Activated CD8-positive, alpha-beta T cell treated with anti-CD3 and anti-CD28 coated beads for 36 hours (primary cell): ENCODE measurements at regions not wholly inside any gene's neighbourhood (a gene's known extent, or its start where the extent isn't known, plus 50 kb on each side); places are given as distances from the start of the nearest gene placed in this dataset.

Source experiments
- ATAC-seq: fragments of 200-7000 bp; cut with Tn5 transposase; one replicate; pipeline ENCODE4 v1.10.0; 2021; ENCODE audit warnings: mild to moderate bottlenecking, moderate library complexity
- CTCF ChIA-PET: fragments of 350-600 bp; sonication (Branson Sonifier 250); formaldehyde crosslinking; loops from one replicate; lab custom pipeline; 2021; ENCODE audit warnings: antibody characterized with exemption; lab: Charles Lee
- POLR2A ChIA-PET: fragments of 350-600 bp; sonication (Branson Sonifier 250); formaldehyde crosslinking; loops from one replicate; lab custom pipeline; 2021; ENCODE audit warnings: antibody characterized with exemption; lab: Charles Lee
- DNase-seq: peaks from one replicate; pipeline ENCODE4 v3.0.0-alpha.2; 2020
- H3K27ac Mint-ChIP-seq: one replicate; pipeline ENCODE4 v1.8.0; 2021; ENCODE audit warnings: mild to moderate bottlenecking, mixed read lengths
- H3K27me3 Mint-ChIP-seq: one replicate; pipeline ENCODE4 v1.8.0; 2021; ENCODE audit warnings: mixed read lengths
- H3K36me3 Mint-ChIP-seq: one replicate; pipeline ENCODE4 v1.8.0; 2021; ENCODE audit warnings: low read depth, mixed read lengths
- H3K4me1 Mint-ChIP-seq: one replicate; pipeline ENCODE4 v1.8.0; 2021; ENCODE audit warnings: low read depth, mixed read lengths
- H3K4me3 Mint-ChIP-seq: one replicate; pipeline ENCODE4 v1.8.0; 2021; ENCODE audit warnings: mild to moderate bottlenecking, moderate library complexity, mixed read lengths
- H3K9me3 Mint-ChIP-seq: one replicate; pipeline ENCODE4 v1.8.0; 2021; ENCODE audit warnings: mixed read lengths
- intact Hi-C: fragments of 100-400 bp; cut with micrococcal nuclease; formaldehyde crosslinking; loops from one replicate; pipeline ENCODE4 v1.10.0; 2022
- TF ChIP-seq, protein P1 (sequence below): fragments of 200-600 bp; IDR thresholded peaks from one replicate; pipeline ENCODE4 v1.8.0; 2022; ENCODE audit warnings: antibody characterized with exemption, mild to moderate bottlenecking

DNA sequence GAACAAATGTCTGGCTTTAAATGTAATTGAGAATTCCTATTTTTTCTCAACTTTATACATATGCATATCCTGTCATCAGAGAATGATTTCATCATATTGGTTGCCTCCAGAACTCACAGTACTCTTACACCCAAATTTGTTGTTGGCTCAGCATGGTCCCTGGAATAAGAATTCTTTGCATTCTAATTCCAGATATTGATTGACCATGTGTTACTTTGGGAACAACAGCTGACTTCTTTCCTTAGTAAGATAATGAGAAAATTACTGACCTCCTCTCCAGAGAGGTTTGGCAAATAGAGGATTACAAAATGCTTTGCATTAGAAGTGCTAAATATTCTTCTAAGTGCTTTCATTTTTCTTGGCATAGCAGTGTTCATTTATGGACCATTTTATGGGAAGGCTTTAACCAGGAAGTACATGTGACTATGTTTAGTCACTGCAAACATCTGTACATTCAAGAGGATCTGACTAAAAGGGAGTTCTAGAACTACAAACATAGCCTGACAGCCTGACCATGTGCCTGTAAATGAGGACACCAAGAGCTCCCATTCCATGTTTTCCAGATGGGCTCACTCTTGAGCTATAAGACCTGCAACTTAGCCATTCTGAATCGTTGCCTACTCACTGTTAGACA is 391.6 kb upstream of the DPPA4 start:
- POLR2A ChIA-PET = no interaction called here
- no peaks in the 10 kb centered on the region for H3K9me3 Mint-ChIP-seq
- H3K27ac Mint-ChIP-seq = no peak overlapping the region
- no peaks in the 10 kb centered on the region for H3K27me3 Mint-ChIP-seq
- H3K36me3 Mint-ChIP-seq = no peaks in the 10 kb centered on the region
- DNase-seq (no peak), ATAC-seq (no peak)
- intact Hi-C loops = no loop called here
- TF ChIP-seq, protein P1, sequence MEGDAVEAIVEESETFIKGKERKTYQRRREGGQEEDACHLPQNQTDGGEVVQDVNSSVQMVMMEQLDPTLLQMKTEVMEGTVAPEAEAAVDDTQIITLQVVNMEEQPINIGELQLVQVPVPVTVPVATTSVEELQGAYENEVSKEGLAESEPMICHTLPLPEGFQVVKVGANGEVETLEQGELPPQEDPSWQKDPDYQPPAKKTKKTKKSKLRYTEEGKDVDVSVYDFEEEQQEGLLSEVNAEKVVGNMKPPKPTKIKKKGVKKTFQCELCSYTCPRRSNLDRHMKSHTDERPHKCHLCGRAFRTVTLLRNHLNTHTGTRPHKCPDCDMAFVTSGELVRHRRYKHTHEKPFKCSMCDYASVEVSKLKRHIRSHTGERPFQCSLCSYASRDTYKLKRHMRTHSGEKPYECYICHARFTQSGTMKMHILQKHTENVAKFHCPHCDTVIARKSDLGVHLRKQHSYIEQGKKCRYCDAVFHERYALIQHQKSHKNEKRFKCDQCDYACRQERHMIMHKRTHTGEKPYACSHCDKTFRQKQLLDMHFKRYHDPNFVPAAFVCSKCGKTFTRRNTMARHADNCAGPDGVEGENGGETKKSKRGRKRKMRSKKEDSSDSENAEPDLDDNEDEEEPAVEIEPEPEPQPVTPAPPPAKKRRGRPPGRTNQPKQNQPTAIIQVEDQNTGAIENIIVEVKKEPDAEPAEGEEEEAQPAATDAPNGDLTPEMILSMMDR = no peak
- H3K4me3 Mint-ChIP-seq = no peak overlapping the region
- peaks cover 3% of the 10 kb centered on the region for H3K4me1 Mint-ChIP-seq
- CTCF ChIA-PET = interaction anchor here (1.0 kb wide), 1 partner anchor 197 kb away, joined by 3 read pairs; no protein-coding TSS in a partner anchor

DNA sequence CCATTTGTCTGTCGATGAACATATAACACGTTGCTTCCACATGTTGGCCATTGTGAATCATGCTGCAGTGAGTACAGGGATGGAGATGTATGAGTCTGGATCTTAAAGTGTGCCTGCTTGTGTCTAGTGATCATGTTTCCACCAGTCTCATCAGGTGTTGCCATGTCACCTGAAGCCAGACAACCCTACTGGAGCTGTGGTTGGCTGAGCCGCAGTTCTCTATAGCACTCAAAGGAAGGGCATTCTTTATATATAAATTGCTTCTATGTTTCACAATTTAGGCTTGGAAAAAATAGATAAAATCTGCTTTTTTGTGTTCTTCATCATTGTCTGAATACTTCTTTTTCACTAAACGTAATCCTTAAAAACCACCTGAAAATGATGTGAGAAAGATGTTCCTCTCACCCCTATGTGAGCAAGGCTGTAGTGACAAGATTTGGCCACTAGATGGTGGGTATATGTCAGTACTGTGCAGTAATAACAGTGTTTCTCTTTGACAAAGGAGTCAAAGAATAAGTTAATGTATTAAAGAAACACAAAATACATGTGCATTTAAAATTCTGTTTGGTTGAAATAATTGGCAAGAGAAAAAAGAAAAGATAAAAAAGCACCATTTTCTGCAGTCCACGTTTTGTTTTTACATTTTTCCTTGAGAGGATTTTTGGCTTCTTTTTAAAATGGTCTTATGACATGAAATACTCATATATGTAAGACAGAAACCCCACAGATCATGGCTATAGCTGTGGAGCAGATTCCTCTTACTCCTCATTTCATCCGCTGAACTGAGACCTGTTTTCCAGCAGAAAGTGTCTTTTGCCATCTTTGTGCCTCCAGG is 394.5 kb upstream of the DPPA4 start:
- peak; percentile 87 for ATAC-seq
- intact Hi-C loops = loop anchor here (2.0 kb wide), 1 partner anchor 583 kb away; no protein-coding TSS in a partner anchor

DNA sequence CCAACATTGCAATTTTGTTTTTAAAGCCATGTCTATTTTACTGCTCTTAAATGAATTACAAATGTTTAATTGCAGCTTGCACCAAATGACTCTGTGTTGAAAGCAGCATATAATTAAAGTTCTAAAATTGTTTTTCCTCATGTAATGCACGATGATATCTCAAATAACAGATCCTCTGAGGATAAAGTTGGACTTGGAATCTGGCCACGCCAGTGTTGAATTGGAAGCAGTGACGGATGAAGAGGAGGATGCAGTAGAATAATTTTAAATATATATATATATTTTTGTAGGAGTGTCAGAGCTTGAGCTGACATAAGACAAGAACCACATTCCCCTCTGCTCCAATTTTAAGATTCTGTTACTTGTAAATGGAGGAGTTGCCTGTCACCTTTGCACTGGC is 406.6 kb upstream of the DPPA4 start:
- Mint-ChIP-seq H3K4me1 (no peaks in the 10 kb centered on the region), H3K9me3 (no peaks in the 10 kb centered on the region), H3K36me3 (no peaks in the 10 kb centered on the region), H3K27ac (no peak overlapping the region), H3K27me3 (no peaks in the 10 kb centered on the region), H3K4me3 (no peak overlapping the region)
- ChIA-PET CTCF (no interaction called here), POLR2A (no interaction called here)
- TF ChIP-seq, protein P1 = no peak
- no peak for ATAC-seq
- intact Hi-C loops = no loop called here
- DNase-seq = no peak

More for the DNA sequence above, 394.5 kb upstream of the DPPA4 start:
- Mint-ChIP-seq H3K36me3 (peaks cover 3% of the 10 kb centered on the region), H3K4me1 (peaks cover 3% of the 10 kb centered on the region), H3K27me3 (no peaks in the 10 kb centered on the region), H3K4me3 (no peak overlapping the region), H3K9me3 (peaks cover 4% of the 10 kb centered on the region), H3K27ac (no peak overlapping the region)
- POLR2A ChIA-PET = no interaction called here
- CTCF ChIA-PET = interaction anchor here (0.7 to 1.2 kb wide), 3 partner anchors 113 to 583 kb away, joined by 3 read pairs; no protein-coding TSS in a partner anchor
- TF ChIP-seq, protein P1 = peak; percentile 93
- peak; percentile 71 for DNase-seq

DNA sequence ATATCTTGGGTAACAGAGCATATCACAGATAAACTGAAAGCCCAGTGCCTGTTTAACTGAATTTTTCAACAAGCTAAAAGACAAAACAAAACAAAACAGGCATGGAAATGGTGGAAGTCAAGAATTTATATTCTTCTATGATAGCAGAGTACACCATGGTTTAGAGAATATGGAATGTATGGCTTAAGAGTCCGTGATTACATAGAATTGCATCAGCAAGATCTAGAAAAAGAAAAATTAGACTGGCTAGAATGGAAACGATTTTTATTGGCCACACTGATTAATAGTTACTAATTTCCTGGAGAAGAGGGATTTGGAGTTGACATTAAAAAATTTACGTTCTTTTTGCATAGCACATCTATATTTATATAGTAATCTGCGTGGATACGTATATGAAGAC is 435.2 kb upstream of the DPPA4 start:
- ChIA-PET CTCF (no interaction called here), POLR2A (no interaction called here)
- Mint-ChIP-seq H3K9me3 (peaks cover 13% of the 10 kb centered on the region), H3K36me3 (no peaks in the 10 kb centered on the region), H3K27me3 (no peaks in the 10 kb centered on the region), H3K27ac (no peak overlapping the region), H3K4me1 (peaks cover 11% of the 10 kb centered on the region), H3K4me3 (no peak overlapping the region)
- DNase-seq (no peak), ATAC-seq (no peak)
- intact Hi-C loops = no loop called here
- TF ChIP-seq, protein P1 = no peak

DNA sequence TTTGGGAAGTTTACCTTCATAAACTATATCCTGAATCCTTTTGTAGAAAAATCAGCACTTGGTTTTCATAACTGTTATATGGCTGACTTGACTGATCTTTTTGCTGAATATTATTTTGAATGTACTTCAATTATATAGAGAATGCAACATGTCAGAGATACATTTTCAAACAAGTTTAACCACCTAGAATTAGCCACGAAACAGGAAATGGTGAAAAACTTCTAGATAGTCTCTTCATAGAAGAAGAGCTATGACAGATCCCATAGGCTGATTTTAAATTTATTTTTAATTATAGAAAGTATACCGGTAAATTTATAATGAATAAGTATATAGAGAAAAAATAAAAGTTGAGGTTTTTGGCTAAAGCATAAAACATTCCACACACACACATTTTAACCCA is 436.8 kb upstream of the DPPA4 start:
- Mint-ChIP-seq H3K27me3 (no peaks in the 10 kb centered on the region), H3K4me3 (no peak overlapping the region), H3K4me1 (peaks cover 11% of the 10 kb centered on the region), H3K27ac (no peak overlapping the region), H3K36me3 (peaks cover 2% of the 10 kb centered on the region), H3K9me3 (peaks cover 22% of the 10 kb centered on the region)
- DNase-seq = no peak
- TF ChIP-seq, protein P1 = no peak
- intact Hi-C loops = no loop called here
- ChIA-PET CTCF (no interaction called here), POLR2A (no interaction called here)
- no peak for ATAC-seq
